NK-92 (cell line): ENCODE measurements at regions not wholly inside any gene's neighbourhood (a gene's known extent, or its start where the extent isn't known, plus 50 kb on each side); places are given as distances from the start of the nearest gene placed in this dataset.
"Not testable (repeated sequence)": the region's sequence is repeated elsewhere in the genome, so short reads cannot be mapped to it uniquely, and the experiment has no call there.

Experiments used
- DNase-seq: peaks from one replicate; lab custom pipeline; 2025; ENCODE audit not compliant: unreplicated experiment; lab: John Stamatoyannopoulos, UW

GRCh38 chr7:155938129-155938528 lies 125.9 kb upstream of the SHH start:
- no peak for DNase-seq

DNA sequence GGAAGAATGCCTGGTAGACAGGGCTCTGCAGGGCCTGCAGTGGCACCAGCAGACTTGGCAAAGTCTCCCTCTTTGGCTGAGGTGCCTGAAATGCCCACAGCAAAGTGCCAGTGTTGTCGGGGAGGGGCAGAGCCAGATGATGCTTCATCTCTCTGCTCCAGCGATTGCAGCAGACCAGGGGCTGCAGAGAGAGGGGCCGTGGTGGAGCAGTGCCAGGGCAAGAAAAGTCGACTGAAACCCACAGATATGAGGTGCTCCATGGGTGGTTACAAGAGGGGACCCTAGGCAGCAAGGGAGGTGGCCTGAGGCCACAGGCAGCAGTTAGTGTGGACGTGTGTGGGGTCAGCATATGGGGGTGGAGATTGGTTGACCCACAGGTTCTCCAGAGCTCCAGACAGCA lies 123.5 kb upstream of the SHH start:
- DNase-seq = no peak

GRCh38 chr7:155935005-155935557 lies 122.8 kb upstream of the SHH start:
- DNase-seq = no peak

GRCh38 chr7:155932324-155932723 lies 120.1 kb upstream of the SHH start:
- not testable (repeated sequence) for DNase-seq

GRCh38 chr7:155931396-155932085 lies 119.3 kb upstream of the SHH start:
- no peak for DNase-seq

DNA sequence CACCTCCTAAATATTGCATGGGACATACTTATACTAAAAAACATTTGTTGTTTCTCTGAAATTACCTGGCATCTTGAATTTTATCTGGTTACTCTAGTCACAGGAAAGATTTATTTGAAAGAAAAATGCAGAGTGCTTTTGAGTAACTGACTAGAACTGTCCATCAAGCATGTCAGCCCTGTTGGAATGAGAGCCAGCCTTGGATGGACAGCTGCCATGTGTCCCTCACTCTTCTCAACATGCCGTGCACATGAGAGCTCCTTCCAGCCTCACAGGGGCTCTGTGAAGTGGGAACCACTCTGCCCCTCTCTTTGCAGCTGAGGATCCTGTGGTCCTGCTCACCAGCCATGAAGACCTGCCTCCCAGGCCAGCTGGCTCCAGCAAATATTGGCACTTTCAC lies 118.3 kb upstream of the SHH start:
- DNase-seq = no peak

- DNase-seq = no peak
Measured at GRCh38 chr7:155930061-155930460, 117.8 kb upstream of the SHH start.

DNA sequence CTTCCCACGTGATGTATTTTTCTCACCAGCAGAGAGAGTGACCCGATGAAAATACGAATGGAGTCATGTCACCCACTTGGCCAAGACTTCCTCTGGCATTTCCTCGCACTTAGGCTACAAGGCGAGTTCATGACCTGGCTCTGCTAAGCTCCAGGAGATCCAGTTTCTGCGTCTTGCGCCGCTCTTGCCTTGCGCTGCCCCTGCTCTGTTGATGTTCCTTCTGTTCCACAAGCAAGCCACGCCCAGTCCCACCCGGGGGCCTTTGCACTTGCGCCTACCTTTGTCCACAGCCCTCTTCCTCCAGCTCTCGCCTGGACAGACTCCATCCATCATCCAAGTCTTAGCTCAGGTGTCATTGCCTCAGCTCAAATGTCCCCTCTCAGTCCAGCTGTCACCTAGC lies 116.3 kb upstream of the SHH start:
- no peak for DNase-seq

DNA sequence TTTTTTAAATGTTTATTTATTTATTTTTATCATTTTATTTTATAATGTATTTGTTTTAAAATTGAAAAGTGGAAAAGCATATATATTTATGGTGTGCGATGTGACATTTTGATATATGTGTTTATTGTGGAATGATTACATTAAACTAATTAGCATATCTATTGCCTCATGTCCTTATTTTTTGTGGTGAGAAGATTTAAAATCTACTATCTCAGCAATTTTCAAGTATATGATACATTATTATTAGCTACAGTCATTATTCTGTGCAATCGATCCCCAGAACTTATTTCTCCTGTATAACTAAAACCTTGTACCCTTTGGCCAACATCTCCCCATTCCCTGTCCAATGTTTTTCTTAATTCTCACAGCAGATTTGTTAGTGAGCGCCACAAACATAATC lies 115.6 kb upstream of the SHH start:
- DNase-seq = no peak

DNA sequence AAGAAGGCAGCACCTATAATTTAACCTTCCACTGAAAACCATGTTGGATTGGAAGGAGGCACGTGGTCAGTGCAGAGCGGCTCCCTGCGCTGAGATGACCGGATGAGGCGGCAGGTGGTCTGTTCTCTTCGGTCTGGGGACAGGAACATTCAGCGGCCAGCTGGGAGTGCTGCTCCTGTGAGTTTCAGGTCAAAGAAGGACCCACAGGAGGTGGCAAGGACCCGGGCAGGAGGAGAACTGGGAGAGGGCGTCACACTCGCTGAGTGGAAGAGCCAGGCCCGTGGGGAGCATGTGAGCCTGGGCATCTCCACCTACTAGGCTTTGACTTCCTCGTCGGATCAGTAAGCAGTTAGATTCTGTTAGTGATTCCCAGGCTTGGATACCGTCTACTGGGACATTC lies 113.4 kb upstream of the SHH start:
- DNase-seq = no peak

GRCh38 chr7:155922067-155922816 lies 110.0 kb upstream of the SHH start:
- DNase-seq = no peak

- DNase-seq = no peak
Measured at GRCh38 chr7:155921804-155922066, 109.5 kb upstream of the SHH start.

GRCh38 chr7:155921086-155921803 lies 109.0 kb upstream of the SHH start:
- no peak for DNase-seq

- DNase-seq = no peak
Measured at GRCh38 chr7:155920068-155920461, 107.8 kb upstream of the SHH start.

DNA sequence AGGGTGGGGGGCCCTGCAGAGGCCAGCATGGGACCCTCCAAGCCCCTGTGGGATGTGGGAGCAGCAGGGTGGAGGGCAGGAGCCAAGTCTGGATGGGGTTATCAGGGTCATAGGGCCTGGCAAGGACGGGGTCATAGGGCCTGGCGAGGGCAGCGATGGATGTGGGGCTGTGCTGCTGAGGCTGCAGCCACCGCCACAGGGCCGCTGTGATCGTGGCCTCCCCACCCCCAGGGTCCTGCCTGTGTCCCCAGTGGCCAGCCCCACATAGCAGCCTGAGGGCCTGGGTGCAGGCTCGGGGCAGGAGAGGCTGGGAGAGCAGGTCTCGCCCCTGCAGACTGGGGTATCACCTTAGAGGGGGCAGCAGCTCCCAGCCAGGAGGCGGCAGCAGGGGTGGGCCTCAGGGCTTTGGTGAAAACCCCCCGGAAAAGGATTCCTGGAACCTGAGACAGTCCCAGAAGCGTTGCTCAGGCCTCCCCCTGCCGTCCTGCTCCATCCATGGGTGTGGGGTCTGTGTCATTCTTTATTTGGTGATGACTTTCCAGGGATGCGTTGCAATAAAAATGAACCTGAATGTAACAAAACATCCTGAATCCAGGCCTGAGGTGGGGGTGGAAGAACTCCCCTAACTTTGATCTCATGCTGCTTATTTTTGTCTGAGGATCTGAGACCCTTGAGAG lies 107.3 kb upstream of the SHH start:
- no peak for DNase-seq

GRCh38 chr7:155918720-155919390 lies 106.6 kb upstream of the SHH start:
- no peak for DNase-seq

- no peak for DNase-seq
Measured at GRCh38 chr7:155917836-155918430, 105.7 kb upstream of the SHH start.

DNA sequence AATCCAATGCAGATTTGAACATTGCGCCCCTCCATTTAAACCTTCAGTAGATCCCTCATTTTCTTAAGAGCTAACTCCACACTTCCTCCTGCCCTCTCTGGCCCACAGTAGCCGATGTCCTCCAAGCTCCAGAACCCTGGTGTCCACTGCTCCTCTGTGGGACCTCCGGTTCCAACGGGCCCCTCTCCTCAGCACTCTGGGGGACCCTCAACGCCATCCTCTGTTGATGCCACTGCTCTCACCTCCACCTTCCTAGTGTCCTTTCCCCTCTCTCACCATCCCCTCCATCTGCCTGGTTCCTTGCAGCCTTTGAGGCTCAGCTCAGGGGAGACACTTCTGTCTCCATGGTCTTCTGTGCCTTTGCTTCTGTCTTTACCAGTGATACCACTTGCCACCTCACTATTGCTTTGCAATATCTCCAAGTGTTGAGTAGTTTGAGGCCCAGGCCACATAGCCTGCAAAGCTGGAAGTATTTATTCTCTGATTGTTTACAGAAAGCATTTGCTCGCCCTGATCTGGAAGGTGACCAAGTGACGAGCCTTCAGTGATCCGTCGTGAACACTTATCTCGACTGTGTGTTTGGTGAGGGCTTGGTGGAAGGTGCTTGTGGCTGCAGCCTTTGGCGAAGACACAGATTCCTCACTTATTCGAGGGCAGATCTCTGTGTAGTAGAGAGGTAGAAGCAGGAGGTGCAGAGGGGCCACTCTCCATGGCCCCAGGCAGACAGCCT lies 104.8 kb upstream of the SHH start:
- DNase-seq = no peak

DNA sequence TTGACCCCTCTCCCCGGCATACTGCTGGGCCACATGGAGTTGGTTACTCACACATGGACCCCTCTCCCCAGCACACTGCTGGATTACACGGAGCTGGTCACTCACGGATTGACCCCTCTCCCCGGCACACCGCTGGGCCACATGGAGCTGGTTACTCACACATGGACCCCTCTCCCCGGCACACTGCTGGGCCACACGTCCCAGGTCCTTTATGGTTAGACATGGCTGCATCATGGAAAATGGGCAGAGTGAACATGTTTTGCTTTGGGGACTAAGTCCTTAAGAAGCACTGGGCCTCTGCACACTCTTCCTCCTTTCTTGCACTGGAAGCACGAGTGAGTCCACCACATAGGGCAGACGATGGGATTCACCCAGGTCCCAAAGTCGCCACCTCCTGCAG lies 102.1 kb upstream of the SHH start:
- DNase-seq = no peak

GRCh38 chr7:155913719-155914118 lies 101.5 kb upstream of the SHH start:
- DNase-seq = no peak
